ENCODE measurements at regions not wholly inside any gene's neighbourhood (a gene's known extent, or its start where the extent isn't known, plus 50 kb on each side); places are given as distances from the start of the nearest gene placed in this dataset.

DNA sequence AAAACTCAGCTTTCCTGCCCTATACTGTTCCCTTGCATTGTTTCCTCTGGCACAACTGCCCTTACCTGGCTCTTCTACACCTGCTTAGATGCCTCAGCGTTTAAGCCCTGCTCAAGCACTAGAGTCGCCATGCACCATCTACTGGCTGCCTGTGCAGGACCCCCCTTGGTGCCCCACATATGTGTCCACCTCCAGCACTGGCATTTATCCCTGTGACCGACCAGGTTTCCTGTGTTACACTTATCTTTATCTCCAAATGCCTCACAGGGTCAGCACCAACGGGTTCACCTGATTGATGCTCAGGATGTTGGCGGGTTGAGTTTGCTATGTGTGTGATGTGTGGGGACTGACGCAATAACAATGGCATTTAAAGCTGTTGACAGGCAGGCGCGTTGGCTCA is 177.5 kb downstream of the TMEM18 start:
- TF ChIP-seq, protein P1, sequence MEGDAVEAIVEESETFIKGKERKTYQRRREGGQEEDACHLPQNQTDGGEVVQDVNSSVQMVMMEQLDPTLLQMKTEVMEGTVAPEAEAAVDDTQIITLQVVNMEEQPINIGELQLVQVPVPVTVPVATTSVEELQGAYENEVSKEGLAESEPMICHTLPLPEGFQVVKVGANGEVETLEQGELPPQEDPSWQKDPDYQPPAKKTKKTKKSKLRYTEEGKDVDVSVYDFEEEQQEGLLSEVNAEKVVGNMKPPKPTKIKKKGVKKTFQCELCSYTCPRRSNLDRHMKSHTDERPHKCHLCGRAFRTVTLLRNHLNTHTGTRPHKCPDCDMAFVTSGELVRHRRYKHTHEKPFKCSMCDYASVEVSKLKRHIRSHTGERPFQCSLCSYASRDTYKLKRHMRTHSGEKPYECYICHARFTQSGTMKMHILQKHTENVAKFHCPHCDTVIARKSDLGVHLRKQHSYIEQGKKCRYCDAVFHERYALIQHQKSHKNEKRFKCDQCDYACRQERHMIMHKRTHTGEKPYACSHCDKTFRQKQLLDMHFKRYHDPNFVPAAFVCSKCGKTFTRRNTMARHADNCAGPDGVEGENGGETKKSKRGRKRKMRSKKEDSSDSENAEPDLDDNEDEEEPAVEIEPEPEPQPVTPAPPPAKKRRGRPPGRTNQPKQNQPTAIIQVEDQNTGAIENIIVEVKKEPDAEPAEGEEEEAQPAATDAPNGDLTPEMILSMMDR (IDR thresholded peaks at IDR 0.05; ENCODE audit: borderline replicate concordance, extremely low read depth, low read length, poor library complexity, severe bottlenecking), result no peak
- TF ChIP-seq EZH2 (IDR thresholded peaks at IDR 0.05; ENCODE audit: borderline replicate concordance, low read depth, low read length, severe bottlenecking), result no peak
